GM18951 (cell line): ENCODE measurements at regions not wholly inside any gene's neighbourhood (a gene's known extent, or its start where the extent isn't known, plus 50 kb on each side); places are given as distances from the start of the nearest gene placed in this dataset.

Source experiments
- POLR2A ChIP-seq: IDR thresholded peaks from 4 replicates; pipeline ENCODE4 v1.6.1; 2011; ENCODE audit warnings: mild to moderate bottlenecking; ENCODE audit not compliant: insufficient read length, insufficient read depth; ENCODE audit errors: extremely low read depth
- in situ Hi-C: fragments of 300-500 bp; cut with MboI; formaldehyde crosslinking; loops from one replicate; pipeline ENCODE4 v1.12.0; 2022; ENCODE audit warnings: low sequenced_read_pairs, mixed read lengths, inconsistent platforms; ENCODE audit not compliant: unreplicated experiment

DNA sequence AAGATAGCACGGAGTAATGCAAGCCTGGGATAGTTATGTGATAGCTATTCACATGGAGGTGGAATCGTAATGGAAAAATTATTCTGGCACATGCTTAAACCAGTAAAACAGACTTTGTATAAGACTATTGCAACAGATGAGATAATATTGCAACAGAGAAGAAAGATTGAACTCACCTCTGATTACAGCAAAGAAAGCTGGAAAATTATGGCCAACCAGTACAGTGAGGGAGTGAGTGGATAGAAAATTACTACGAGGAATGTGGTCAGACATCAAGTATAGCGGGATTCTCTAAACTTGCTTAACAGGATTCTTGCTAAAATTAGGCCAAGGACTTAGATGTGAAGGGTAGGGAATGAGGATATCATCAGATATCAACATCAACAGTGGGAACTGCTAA is 397.6 kb upstream of the KLHL1 start:
- in situ Hi-C loops: no loop called here
- TF ChIP-seq POLR2A: no peak

- in situ Hi-C loops: no loop called here
- TF ChIP-seq POLR2A: no peak
Observed at GRCh38 chr13:70502944-70503343, 394.7 kb upstream of the KLHL1 start.

- TF ChIP-seq POLR2A: no peak
- in situ Hi-C loops: no loop called here
Observed at GRCh38 chr13:70490320-70490935, 382.2 kb upstream of the KLHL1 start.

GRCh38 chr13:70484931-70485330 is 376.7 kb upstream of the KLHL1 start:
- in situ Hi-C loops: no loop called here
- no peak for TF ChIP-seq POLR2A

GRCh38 chr13:70483599-70484276 is 375.5 kb upstream of the KLHL1 start:
- no peak for TF ChIP-seq POLR2A
- in situ Hi-C loops: no loop called here

GRCh38 chr13:70473907-70474306 is 365.7 kb upstream of the KLHL1 start:
- no peak for TF ChIP-seq POLR2A
- in situ Hi-C loops: no loop called here

DNA sequence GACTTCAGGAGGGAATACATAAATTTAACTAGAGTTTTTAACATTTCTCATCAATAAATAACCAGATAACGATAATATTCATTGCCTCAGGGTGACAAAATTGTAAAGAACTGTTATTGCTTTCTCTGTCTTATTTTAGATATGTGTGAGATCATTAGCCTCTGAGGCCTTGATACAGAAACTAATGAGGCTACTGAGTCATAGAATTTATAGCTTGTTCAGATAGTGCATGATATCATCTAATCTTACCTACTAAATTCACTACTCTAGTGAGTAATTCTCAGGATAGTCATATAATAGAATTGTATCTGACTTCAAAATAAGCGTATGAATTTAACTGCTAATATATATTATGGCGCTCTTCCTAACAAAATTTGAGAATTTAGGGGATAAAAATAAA is 360.8 kb upstream of the KLHL1 start:
- in situ Hi-C loops: no loop called here
- no peak for TF ChIP-seq POLR2A

GRCh38 chr13:70457474-70457873 is 349.2 kb upstream of the KLHL1 start:
- in situ Hi-C loops: no loop called here
- TF ChIP-seq POLR2A: no peak

GRCh38 chr13:70448820-70449219 is 340.6 kb upstream of the KLHL1 start:
- no peak for TF ChIP-seq POLR2A
- in situ Hi-C loops: no loop called here

GRCh38 chr13:70432276-70432805 is 324.1 kb upstream of the KLHL1 start:
- TF ChIP-seq POLR2A: no peak
- in situ Hi-C loops: no loop called here

DNA sequence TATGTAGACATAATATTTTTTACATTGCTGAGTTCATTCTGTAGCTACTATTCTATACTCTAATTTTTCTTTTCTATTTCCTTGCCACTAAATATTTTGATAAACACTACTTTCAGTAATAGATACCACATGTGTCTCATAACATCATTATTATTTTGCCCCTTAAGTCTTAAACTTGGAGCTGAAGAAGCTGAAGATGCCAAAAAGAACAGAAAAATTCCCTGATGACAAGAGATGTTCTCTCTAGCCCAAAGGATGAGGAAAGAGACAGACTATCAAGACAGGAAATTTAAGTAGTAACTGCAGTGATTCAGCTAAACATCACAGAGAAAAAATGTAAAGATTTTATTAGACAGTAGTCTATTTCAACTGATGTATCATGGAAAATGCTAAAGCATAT is 322.0 kb upstream of the KLHL1 start:
- in situ Hi-C loops: no loop called here

DNA sequence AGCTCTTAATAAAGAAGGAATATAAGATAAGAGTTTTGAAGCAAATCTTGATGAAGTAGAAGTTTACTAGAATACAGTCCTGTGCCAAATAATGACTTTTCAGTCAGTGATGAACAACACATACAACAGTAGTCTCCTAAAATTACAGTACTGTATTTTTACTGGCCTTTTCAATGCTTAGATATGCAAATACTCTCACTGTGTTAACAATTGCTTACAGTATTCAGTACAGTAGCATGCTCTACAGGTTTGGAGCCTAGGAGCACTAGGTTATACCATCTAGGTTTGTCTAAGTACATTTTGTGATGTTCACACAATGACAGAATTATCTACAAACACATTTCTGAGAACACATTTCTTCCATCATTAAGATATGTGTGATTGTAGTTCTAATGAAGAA is 316.7 kb upstream of the KLHL1 start:
- in situ Hi-C loops: no loop called here
- TF ChIP-seq POLR2A: no peak

More for the DNA sequence above, 322.0 kb upstream of the KLHL1 start:
- no peak for TF ChIP-seq POLR2A

DNA sequence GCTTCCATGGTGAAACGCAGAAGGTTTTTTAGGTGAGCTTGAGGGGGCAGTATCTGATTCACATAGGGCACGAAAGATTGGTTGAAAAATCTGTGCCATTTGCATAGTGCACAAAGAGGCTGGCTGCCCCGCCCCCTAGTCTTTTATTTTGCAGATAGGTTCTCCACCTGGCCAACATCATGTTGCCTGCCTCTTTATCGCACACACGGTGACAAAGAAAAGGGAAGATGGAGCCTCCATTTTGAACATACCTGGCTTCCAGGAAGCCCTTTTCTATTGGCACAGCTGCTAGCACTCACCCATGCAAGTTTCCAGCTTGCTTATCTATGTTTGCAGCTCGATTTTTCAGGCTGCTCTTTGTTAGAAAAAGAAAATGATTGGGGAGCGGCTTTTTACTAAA is 316.2 kb upstream of the KLHL1 start:
- TF ChIP-seq POLR2A: no peak
- in situ Hi-C loops: no loop called here

GRCh38 chr13:70415136-70415535 is 306.9 kb upstream of the KLHL1 start:
- in situ Hi-C loops: no loop called here

More at GRCh38 chr13:70415136-70415535, 306.9 kb upstream of the KLHL1 start:
- no peak for TF ChIP-seq POLR2A
